Keratinocyte (primary cell): ENCODE measurements at regions not wholly inside any gene's neighbourhood (a gene's known extent, or its start where the extent isn't known, plus 50 kb on each side); places are given as distances from the start of the nearest gene placed in this dataset.

ENCODE experiments used
- DNase-seq: peaks from one replicate; pipeline ENCODE4 v3.0.0-alpha.2; 2011; ENCODE audit warnings: low read depth, missing footprints, low spot score
- FAIRE-seq: peaks from 2 replicates; lab custom pipeline; 2011; peaks lifted over from hg19 to GRCh38; lab: Jason Lieb, UNC
- H2AFZ ChIP-seq: 2 replicates; pipeline ENCODE4 v1.6.0; 2012; ENCODE audit warnings: low read length, control low read depth, inconsistent platforms; ENCODE audit not compliant: control insufficient read depth
- H3K27ac ChIP-seq: 2 replicates; pipeline ENCODE4 v1.5.1; 2011; ENCODE audit warnings: low read length; ENCODE audit not compliant: control insufficient read depth, insufficient read depth
- H3K27me3 ChIP-seq: 3 replicates; pipeline ENCODE4 v1.6.0; 2011; ENCODE audit warnings: low read length; ENCODE audit not compliant: control insufficient read depth, insufficient read depth; ENCODE audit errors: extremely low read depth
- H3K36me3 ChIP-seq, 2 experiments: 2 replicates in 1 of 2; 3 replicates in 1 of 2; pipeline ENCODE4 v1.5.1; 2011; ENCODE audit warnings: low read length in 2 of 2, mild to moderate bottlenecking in 1 of 2; ENCODE audit not compliant: control insufficient read depth in 2 of 2, insufficient read depth in 2 of 2; ENCODE audit errors: extremely low read depth in 1 of 2
- H3K4me1 ChIP-seq: 3 replicates; pipeline ENCODE4 v1.5.1; 2011; ENCODE audit warnings: low read length; ENCODE audit not compliant: control insufficient read depth, insufficient read depth; ENCODE audit errors: extremely low read depth
- H3K4me2 ChIP-seq: 3 replicates; pipeline ENCODE4 v1.6.0; 2011; ENCODE audit warnings: low read depth, low read length; ENCODE audit not compliant: control insufficient read depth, insufficient read depth; ENCODE audit errors: extremely low read depth
- H3K4me3 ChIP-seq, 3 experiments: fragments of 200-600 bp in 1 of 3; sonication (generic) in 1 of 3; 2 replicates in 2 of 3; 3 replicates in 1 of 3; pipeline ENCODE4 v1.5.1; 2011 to 2016; ENCODE audit warnings: low read length in 3 of 3, mild to moderate bottlenecking in 3 of 3, control low read depth in 2 of 3, inconsistent platforms in 1 of 3, low read depth in 1 of 3, mixed read lengths in 1 of 3, mixed run types in 1 of 3, moderate library complexity in 1 of 3; ENCODE audit not compliant: control insufficient read depth in 2 of 3, insufficient read depth in 2 of 3; ENCODE audit errors: extremely low read depth in 1 of 3
- H3K79me2 ChIP-seq: 2 replicates; pipeline ENCODE4 v1.6.0; 2012; ENCODE audit warnings: low read length; ENCODE audit not compliant: control insufficient read depth, insufficient read depth
- H3K9ac ChIP-seq: 3 replicates; pipeline ENCODE4 v1.6.0; 2011; ENCODE audit warnings: low read length; ENCODE audit not compliant: control insufficient read depth, insufficient read depth; ENCODE audit errors: extremely low read depth
- H3K9me1 ChIP-seq: 3 replicates; pipeline ENCODE4 v1.6.0; 2011; ENCODE audit warnings: low read length; ENCODE audit not compliant: control insufficient read depth, insufficient read depth; ENCODE audit errors: extremely low read depth
- H3K9me3 ChIP-seq: 2 replicates; pipeline ENCODE4 v1.5.1; 2012; ENCODE audit warnings: low read depth, low read length; ENCODE audit not compliant: control insufficient read depth
- H4K20me1 ChIP-seq: 3 replicates; pipeline ENCODE4 v1.6.0; 2011; ENCODE audit warnings: low read length; ENCODE audit not compliant: control insufficient read depth, insufficient read depth; ENCODE audit errors: extremely low read depth
- EZH2 ChIP-seq: IDR thresholded peaks from one replicate; pipeline ENCODE4 v1.6.1; 2012; ENCODE audit warnings: inconsistent platforms, mild to moderate bottlenecking, low read length, moderate library complexity
- dilution Hi-C: fragments of 300-500 bp; cut with MboI; formaldehyde crosslinking; loops from one replicate; pipeline ENCODE4 v1.7.0; 2020; ENCODE audit warnings: low sequenced_read_pairs; ENCODE audit not compliant: extremely low pct_ligation_motif_present
- TF ChIP-seq, protein P1 (sequence below), 3 experiments: IDR thresholded peaks in 1 of 3; conservative IDR thresholded peaks in 1 of 3; optimal IDR thresholded peaks in 1 of 3; 2 replicates in 2 of 3; 3 replicates in 1 of 3; pipeline versions ENCODE3 to v1.5.1; 2011; ENCODE audit warnings: low read length in 3 of 3, mild to moderate bottlenecking in 3 of 3, moderate library complexity in 2 of 3, control low read depth in 1 of 3, inconsistent platforms in 1 of 3; ENCODE audit not compliant: insufficient read depth in 2 of 3; ENCODE audit errors: extremely low read depth in 1 of 3

DNA sequence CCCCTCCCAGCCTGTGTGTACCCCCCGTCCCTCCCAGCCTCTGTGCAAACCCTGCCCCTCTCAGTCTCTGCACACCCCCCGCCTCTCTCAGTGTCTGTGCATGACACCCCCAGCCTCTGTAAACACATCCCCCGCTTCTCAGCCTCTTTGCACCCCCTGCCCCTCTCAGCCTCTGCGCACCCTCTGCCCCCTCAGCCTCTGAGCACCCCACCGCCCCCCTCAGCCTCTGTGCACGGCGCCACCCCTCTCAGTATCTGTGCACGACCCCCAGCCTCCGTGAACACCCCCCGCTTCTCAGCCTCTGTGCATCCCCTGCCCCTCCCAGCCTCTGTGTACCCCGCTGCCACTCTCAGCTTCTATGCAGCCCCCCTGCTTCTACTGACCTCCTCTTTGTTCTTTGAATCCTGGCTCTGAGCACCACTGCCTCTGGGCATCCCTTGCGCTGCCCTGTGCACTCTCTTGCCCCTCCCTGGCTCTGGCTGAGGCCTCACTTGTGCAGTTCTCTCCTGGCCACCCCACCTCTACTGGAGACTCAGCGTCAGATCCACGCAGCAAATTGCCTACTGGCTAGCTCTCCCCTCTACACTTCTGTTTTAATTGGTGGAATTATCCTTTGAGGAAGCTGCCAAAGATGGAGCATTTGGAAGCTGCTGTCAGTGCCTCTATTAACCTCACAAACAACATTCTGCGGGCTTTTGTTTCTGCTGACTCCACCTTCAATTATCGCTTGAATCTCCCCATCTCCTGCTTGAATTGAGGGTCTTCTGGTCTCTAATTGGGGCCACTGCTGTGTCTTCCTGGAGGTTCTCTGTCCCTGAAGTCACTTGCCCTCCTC, 838.6 kb downstream of the TBC1D22A start:
- TF ChIP-seq, protein P1, sequence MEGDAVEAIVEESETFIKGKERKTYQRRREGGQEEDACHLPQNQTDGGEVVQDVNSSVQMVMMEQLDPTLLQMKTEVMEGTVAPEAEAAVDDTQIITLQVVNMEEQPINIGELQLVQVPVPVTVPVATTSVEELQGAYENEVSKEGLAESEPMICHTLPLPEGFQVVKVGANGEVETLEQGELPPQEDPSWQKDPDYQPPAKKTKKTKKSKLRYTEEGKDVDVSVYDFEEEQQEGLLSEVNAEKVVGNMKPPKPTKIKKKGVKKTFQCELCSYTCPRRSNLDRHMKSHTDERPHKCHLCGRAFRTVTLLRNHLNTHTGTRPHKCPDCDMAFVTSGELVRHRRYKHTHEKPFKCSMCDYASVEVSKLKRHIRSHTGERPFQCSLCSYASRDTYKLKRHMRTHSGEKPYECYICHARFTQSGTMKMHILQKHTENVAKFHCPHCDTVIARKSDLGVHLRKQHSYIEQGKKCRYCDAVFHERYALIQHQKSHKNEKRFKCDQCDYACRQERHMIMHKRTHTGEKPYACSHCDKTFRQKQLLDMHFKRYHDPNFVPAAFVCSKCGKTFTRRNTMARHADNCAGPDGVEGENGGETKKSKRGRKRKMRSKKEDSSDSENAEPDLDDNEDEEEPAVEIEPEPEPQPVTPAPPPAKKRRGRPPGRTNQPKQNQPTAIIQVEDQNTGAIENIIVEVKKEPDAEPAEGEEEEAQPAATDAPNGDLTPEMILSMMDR (optimal IDR thresholded peaks at IDR 0.05 in 1 of 3, IDR thresholded peaks at IDR 0.05 in 1 of 3, conservative IDR thresholded peaks at IDR 0.05 in 1 of 3; ENCODE audit: extremely low read depth in 1 of 3, insufficient read depth in 2 of 3, low read length in 3 of 3) = no peak
- TF ChIP-seq EZH2 = no peak

DNA sequence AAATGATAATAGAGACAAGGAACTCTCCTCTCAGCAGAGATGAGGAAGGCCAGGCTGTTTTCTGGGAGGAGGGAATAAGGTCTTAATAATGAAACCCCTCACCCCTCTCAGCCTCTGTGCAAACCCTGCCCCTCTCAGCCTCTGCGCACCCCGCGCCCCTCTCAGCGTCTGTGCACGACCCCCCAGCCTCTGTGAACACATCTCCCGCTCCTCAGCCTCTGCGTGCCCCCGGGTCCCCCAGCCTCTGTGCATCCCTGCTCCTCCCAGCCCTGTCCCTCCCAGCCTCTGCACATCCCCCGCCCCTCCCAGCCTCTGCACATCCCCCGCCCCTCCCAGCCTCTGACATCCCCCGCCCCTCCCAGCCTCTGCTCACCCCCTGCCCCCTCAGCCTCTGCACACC, 837.8 kb downstream of the TBC1D22A start:
- Histone ChIP-seq H2AFZ (no peak overlapping the region), H3K27ac (no peak overlapping the region), H3K9ac (no peak overlapping the region), H3K4me2 (no peak overlapping the region), H3K4me1 (no peaks in the 10 kb centered on the region), H3K9me3 (no peaks in the 10 kb centered on the region), H4K20me1 (no peaks in the 10 kb centered on the region), H3K27me3 (no peaks in the 10 kb centered on the region), H3K79me2 (no peaks in the 10 kb centered on the region), H3K4me3 (no peak overlapping the region), H3K36me3 (no peaks in the 10 kb centered on the region), H3K9me1 (no peaks in the 10 kb centered on the region)
- DNase-seq (no peak), FAIRE-seq (no peak)
- no peak for TF ChIP-seq EZH2
- TF ChIP-seq, protein P1 (optimal IDR thresholded peaks at IDR 0.05 in 1 of 3, IDR thresholded peaks at IDR 0.05 in 1 of 3, conservative IDR thresholded peaks at IDR 0.05 in 1 of 3; ENCODE audit: extremely low read depth in 1 of 3, insufficient read depth in 2 of 3, low read length in 3 of 3) = no peak
- dilution Hi-C loops = no loop called here

More for the DNA sequence above, 838.6 kb downstream of the TBC1D22A start:
- no peaks in the 10 kb centered on the region for H3K9me3 ChIP-seq
- no peak overlapping the region for H3K9ac ChIP-seq
- no peaks in the 10 kb centered on the region for H3K9me1 ChIP-seq
- no peak overlapping the region for H3K27ac ChIP-seq
- no peak for FAIRE-seq
- H3K79me2 ChIP-seq = no peaks in the 10 kb centered on the region
- dilution Hi-C loops = no loop called here
- no peak overlapping the region for H2AFZ ChIP-seq
- no peak overlapping the region for H3K4me3 ChIP-seq
- H3K36me3 ChIP-seq = no peaks in the 10 kb centered on the region
- no peak overlapping the region for H3K4me2 ChIP-seq
- no peaks in the 10 kb centered on the region for H3K27me3 ChIP-seq
- H4K20me1 ChIP-seq = no peaks in the 10 kb centered on the region
- H3K4me1 ChIP-seq = no peaks in the 10 kb centered on the region
- no peak for DNase-seq
